ENCODE measurements at regions not wholly inside any gene's neighbourhood (a gene's known extent, or its start where the extent isn't known, plus 50 kb on each side); places are given as distances from the start of the nearest gene placed in this dataset.

DNA sequence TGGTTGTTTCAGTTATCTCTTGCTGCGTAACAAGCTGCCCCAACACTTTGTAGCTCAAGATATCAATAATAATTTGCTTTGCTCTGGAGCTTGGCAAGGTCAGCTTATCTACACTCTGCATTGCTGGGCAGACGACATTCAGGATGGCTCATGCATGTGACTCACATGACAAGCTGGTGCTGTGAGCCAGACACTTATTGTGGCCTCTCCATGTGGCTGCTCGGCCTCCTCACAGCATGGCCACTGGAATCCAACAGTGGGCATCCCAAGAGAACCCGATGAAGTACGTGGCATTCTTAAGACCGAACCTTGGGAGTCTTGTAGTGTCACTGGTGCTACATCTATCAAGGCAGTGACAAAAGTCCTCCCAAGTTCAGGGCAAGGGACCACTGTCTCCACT is 94.2 kb upstream of the MVB12B start:
- Histone ChIP-seq H3K79me2 (ENCODE audit: control insufficient read depth in 1 of 2, insufficient read depth in 2 of 2, low read length in 2 of 2) (no peaks in the 10 kb centered on the region), H4K8ac (ENCODE audit: extremely low read depth, insufficient read depth, low read length) (no peak overlapping the region), H3K18ac (ENCODE audit: extremely low read depth, low read length) (no peak overlapping the region), H2BK12ac (ENCODE audit: low read depth, low read length) (no peak overlapping the region), H4K20me1 (replicated peaks in 1 of 2; ENCODE audit: control insufficient read depth in 1 of 2, insufficient read depth in 2 of 2, low read length in 2 of 2) (no peaks in the 10 kb centered on the region), H3K56ac (replicated peaks; ENCODE audit: insufficient read length, low read depth, low read length) (no peak overlapping the region), H2AK5ac (ENCODE audit: low read depth, low read length) (no peak overlapping the region), H3K4me1 (replicated peaks in 1 of 4; ENCODE audit: control insufficient read depth in 3 of 4, insufficient read depth in 4 of 4, low read length in 3 of 4) (peaks cover 0 to 3% (median 0%) of the 10 kb centered on the region in 4 experiments; a peak in 1 of 7 replicates), H3K9me3 (ENCODE audit: insufficient read depth in 2 of 2, low read depth in 1 of 2, low read length in 1 of 2) (no peaks in the 10 kb centered on the region), H3K4me3 (ENCODE audit: extremely low read depth in 1 of 4, insufficient read depth in 2 of 4, low read depth in 3 of 4, low read length in 4 of 4) (no peak overlapping the region), H3K23ac (ENCODE audit: insufficient read length) (no peak overlapping the region), H2AFZ (ENCODE audit: low read length) (no peak overlapping the region), H2BK5ac (ENCODE audit: low read depth, low read length) (no peak overlapping the region), H4K91ac (replicated peaks; ENCODE audit: insufficient read length, low read length) (no peak overlapping the region), H3K4me2 (ENCODE audit: insufficient read depth in 1 of 2, low read depth in 2 of 2, low read length in 2 of 2) (no peak overlapping the region), H3K4ac (replicated peaks; ENCODE audit: insufficient read length, low read depth, low read length) (no peak overlapping the region), H4K5ac (ENCODE audit: insufficient read length, low read depth, low read length) (no peak overlapping the region), H3K23me2 (ENCODE audit: low read depth, low read length) (0 out of 2 replicates have a peak, but pooled peaks cover 2% of the 10 kb centered on the region), H3K14ac (ENCODE audit: insufficient read length) (no peak overlapping the region), H2BK120ac (replicated peaks; ENCODE audit: low read depth, low read length) (no peak overlapping the region), H3K79me1 (ENCODE audit: low read depth, low read length) (no peaks in the 10 kb centered on the region), H3K27me3 (replicated peaks in 1 of 4; ENCODE audit: control insufficient read depth in 3 of 4, extremely low read depth in 1 of 4, insufficient read depth in 3 of 4, low read length in 3 of 4) (peaks cover 0 to 8% (median 0%) of the 10 kb centered on the region in 4 experiments; a peak in 1 of 7 replicates), H3K9ac (replicated peaks in 1 of 4; ENCODE audit: extremely low read depth in 1 of 4, low read depth in 3 of 4, low read length in 3 of 4) (no peak overlapping the region), H3K36me3 (ENCODE audit: control insufficient read depth in 2 of 4, insufficient read depth in 4 of 4, low read length in 3 of 4) (no peaks in the 10 kb centered on the region), H3K27ac (ENCODE audit: low read depth, low read length) (no peak overlapping the region), H2BK20ac (ENCODE audit: low read length) (no peak overlapping the region), H2BK15ac (ENCODE audit: low read length) (no peak overlapping the region)
- no peak for FAIRE-seq
- WGBS, 2 experiments (ENCODE audit: extremely low coverage in 1 of 2, insufficient coverage in 1 of 2, insufficient read length in 1 of 2, insufficient replicate concordance in 2 of 2, low coverage in 1 of 2, low lambda C conversion rate in 2 of 2, missing lambda C conversion rate in 1 of 2): 83% methylated on average over 6 of the region's 6 CpGs; no CpG with 5 or more reads in 1 of the 2 experiments
- POLR2A ChIA-PET (ENCODE audit: partially characterized antibody): no interaction called here
- TF ChIP-seq RXRA (IDR thresholded peaks at IDR 0.05; ENCODE audit: insufficient read depth, low read depth, low read length): no peak
- TF ChIP-seq TCF12 (IDR thresholded peaks at IDR 0.05; ENCODE audit: low read depth, low read length): no peak
- TF ChIP-seq GTF2F1 (IDR thresholded peaks at IDR 0.05; ENCODE audit: borderline replicate concordance, low read depth, low read length): no peak
- TF ChIP-seq PHF8 (conservative IDR thresholded peaks at IDR 0.05; ENCODE audit: low read depth, low read length): no peak
- TF ChIP-seq NANOG (IDR thresholded peaks at IDR 0.05; ENCODE audit: insufficient read depth, low read depth, low read length, poor library complexity, severe bottlenecking): no peak
- no peak for DNase-seq (ENCODE audit: low read depth in 1 of 2, low spot score in 2 of 2)
- CTCF ChIA-PET (ENCODE audit: partially characterized antibody): interaction anchor here (1.1 to 1.8 kb wide), 7 partner anchors 11 to 825 kb away, joined by 3 to 5 read pairs (median 4); no protein-coding TSS in a partner anchor
